Left renal pelvis (tissue), 4 donors: ENCODE measurements at regions not wholly inside any gene's neighbourhood (a gene's known extent, or its start where the extent isn't known, plus 50 kb on each side); places are given as distances from the start of the nearest gene placed in this dataset.
"Not testable (repeated sequence)": the region's sequence is repeated elsewhere in the genome, so short reads cannot be mapped to it uniquely, and the experiment has no call there.

ENCODE experiments used
- DNase-seq, 4 donors: peaks; one replicate each; pipeline ENCODE4 v3.0.0-alpha.2; 2013; ENCODE audit warnings: low read depth in 4 of 4, low spot score in 3 of 4

DNA sequence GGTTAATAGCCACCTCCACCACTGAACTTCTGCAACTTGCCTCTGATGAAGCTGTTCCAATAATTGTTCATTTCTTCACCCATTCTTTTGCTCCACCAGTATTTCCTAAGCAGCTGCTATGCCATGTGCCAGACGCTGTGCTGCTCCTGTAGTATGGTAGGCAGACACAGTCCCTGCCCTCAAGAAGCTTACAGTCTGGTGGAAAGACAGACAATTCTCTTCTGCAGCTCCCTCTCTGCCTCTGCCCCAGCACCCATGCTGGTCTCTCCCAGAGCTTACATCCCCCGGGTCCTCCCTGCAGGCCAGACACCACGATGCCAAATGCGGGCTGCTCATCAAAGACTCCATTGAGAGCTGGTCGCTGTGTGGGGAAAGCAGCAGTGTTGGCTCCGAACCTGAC is 111.6 kb upstream of the ESRRB start:
- DNase-seq: no peak

DNA sequence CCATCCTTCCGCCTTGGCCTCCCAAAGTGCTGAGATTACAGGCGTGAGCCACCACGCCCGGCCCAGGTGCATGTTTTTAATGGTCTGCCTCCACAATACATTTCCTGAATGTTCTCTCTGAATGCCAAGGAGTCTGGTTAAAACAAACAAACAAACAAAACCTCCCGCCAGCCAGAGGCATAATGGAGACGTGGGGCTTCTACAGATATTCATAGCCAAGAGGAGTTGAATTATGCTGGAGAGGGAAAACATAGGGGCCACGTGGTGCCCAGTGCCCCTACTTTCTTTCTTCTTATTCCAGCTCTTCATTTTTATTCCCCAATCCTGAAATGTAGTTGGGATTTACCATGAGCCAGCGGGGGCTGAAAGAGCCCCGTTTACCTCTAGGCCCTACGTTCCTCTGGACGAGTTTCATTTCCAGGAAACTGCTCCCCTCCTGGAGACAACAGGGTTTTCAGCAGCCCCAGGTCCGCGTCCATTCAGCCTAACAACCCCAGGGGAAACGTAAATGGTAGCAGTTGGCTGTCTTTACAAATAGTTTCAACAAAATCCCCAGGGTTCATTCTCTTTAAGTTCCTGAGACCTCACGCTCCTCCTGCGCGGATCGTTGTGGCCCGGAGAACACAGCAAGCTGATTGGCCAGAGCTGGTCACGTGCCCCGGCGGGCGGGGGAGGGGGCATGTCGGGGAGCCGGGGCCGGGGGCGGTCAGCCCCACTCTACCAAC is 108.5 kb upstream of the ESRRB start:
- peak; percentile 27 to 49 (median 46) for DNase-seq

- no peak for DNase-seq
Measured at GRCh38 chr14:76268047-76268431, 107.9 kb upstream of the ESRRB start.

GRCh38 chr14:76268700-76269099 is 107.2 kb upstream of the ESRRB start:
- DNase-seq: no peak

- DNase-seq: no peak
Measured at GRCh38 chr14:76271041-76271755, 104.7 kb upstream of the ESRRB start.

GRCh38 chr14:76272349-76272748 is 103.6 kb upstream of the ESRRB start:
- no peak for DNase-seq

DNA sequence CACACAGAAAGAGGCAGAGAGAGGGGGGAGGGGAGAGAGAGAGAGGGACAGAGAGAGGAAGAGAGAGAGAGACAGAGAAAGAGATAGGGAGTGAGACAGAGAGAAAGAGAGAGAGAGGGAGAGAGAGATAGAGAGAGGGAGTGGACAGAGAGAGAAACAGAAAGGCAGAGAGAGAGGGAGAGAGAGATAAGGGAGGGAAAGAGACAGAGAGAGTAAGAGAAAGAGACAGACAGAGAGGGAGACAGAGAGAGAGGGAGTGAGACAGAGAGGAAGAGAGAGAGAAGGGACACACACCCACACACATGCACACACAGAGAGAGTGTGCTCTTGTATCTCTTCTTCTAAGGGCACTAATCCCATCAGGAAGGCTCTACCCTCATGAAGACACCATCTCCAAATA is 103.2 kb upstream of the ESRRB start:
- DNase-seq: no peak

- DNase-seq: no peak
Measured at GRCh38 chr14:76273346-76273745, 102.6 kb upstream of the ESRRB start.

DNA sequence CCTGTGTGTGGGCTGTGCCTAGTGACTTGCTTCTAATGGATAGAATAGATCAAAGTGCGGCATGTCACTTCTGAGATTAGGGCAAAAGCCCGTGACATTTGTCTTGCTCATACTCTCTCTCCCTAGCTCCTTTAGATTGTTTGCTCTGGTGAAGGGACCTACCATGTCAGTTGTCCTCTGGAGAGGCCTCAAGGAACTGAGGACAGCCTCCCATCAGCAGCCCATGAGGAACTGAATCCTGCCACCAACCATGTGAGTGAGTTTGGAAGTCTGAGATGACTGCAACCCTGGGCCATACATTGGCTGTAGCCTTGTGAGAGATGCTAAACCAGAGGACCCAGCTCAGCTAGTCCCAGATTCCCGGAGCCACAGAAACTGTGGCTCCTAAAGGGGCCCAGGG is 101.6 kb upstream of the ESRRB start:
- no peak for DNase-seq

DNA sequence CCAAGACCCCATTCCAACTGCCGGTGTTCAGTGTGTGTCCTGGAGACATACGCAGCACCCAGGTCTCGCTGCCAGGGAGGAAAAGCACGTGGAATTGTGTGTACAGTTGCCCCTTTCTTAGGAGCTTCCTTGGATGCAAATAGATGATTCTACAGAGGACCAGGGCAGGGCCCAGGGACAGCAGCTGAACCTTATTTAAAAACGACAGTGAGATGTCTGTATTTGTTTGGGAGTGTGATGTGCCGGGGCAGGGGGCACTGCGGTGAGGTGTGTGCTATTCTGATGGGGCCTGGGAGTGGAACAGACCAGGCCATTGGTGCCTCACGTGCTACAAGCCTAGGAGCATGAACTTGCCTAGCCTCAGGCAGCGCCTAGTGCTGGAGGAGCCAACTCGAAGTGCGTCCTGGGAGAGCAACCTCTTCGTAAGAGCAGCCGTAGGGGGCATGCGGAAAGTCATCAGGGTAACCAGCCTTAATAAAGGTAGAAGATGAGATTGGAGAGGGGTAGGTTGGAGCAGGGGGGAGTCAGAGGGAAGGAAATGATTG is 98.3 kb upstream of the ESRRB start:
- no peak for DNase-seq

DNA sequence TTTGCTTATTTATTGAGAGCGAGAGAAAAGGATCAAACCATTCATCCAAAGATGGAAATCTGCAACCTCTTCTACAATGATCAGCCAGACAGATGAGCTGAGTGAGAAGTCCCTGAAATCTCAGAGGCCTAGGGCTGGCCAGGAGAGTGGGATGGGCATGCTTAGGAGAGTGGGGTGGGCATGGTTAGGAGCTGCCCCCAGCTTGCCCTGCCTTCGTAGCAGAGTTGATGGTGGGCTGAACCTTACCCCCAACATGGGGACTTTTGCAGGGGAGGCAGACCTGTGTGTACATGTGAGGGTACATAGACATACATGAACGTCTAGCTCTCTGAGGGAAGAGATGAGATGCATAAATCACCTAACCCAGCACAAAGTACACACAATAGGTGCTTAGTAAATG is 95.7 kb upstream of the ESRRB start:
- no peak for DNase-seq

GRCh38 chr14:76282581-76282980 is 93.4 kb upstream of the ESRRB start:
- DNase-seq: no peak

- no peak for DNase-seq
Measured at GRCh38 chr14:76287063-76287462, 88.9 kb upstream of the ESRRB start.

GRCh38 chr14:76289276-76289675 is 86.7 kb upstream of the ESRRB start:
- no peak for DNase-seq

DNA sequence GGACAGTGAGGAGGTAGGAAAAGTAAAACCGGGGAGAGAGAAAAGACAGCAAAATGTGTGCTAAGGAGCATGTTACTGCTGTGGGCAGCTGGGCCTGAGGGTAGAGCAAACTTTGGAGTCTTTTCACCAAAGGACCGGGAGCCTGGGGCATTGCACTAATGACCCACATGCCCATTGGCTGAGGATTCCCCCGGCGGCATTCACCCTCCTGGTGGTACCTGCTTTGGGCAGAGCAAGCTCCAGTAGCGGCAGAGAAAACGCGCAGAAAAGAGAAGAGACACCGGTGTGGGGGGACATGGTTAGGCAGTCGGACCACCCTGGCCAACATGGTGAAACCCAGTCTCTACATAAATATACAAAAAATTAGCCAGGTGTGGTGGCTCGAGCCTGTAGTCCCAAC is 83.4 kb upstream of the ESRRB start:
- DNase-seq: no peak

DNA sequence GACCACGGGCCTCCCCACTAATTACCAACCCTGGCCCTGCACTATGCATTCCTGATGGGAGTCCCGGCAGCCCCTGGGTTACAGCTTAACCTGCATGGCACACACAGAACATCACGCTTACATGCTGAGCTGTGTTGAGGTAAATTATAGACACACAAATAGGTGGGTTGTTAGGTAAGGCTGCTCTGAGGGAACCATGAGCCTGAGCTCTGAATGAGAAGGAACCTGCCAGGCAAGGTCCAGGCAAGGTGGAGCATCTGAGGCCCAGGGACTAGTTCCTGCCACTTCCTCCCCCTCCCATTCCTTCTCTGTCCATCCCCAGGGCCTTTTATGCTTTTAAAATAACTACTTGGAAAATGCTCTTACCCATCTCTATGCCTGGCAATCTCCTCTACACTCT is 82.7 kb upstream of the ESRRB start:
- DNase-seq: no peak

- DNase-seq: peak in 2 of 4 donors; percentile 42 to 60
Measured at GRCh38 chr14:76293923-76294322, 82.0 kb upstream of the ESRRB start.

DNA sequence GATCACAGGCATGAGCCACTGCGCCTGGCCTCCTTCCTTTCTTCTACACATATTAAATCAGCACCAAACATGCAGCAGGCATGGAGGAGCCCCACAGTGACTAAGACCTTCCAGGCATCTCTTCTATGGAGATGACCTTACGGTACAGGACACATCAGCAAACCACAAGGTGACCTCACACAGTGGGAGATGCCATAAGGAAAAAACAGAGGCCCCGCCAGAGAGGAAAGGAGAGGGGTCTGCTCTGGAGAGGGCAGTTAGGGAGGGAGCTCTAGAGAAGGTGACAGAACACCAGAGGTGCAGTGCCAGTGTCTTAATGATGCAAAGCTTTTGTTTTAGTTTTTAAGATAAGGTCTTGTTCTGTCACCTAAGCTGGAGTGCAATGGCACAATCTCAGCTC is 81.1 kb upstream of the ESRRB start:
- DNase-seq: no peak

DNA sequence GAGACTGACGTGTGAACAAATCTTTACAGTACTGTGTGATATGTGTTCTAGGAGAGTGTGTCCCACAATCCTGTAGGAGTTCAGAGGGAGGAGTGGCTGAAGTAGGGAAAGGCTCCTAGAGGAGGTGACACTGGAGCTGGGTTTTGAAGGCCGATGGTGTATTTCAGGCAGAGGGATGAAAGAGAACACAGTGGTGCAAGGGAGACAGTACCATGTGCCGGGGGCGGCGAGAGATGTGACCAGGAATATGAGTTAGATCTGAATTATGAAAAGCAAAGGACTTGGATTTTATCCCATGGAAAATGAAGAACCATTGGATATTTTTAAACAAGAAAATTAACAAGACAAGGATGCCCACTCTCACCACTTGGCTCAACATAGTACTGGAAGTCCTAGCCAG is 77.0 kb upstream of the ESRRB start:
- DNase-seq: no peak

GRCh38 chr14:76303188-76303587 is 72.7 kb upstream of the ESRRB start:
- DNase-seq: not testable (repeated sequence)

- DNase-seq: no peak
Measured at GRCh38 chr14:76304536-76305267, 71.2 kb upstream of the ESRRB start.
